SK-N-SH (cell line): ENCODE measurements at regions not wholly inside any gene's neighbourhood (a gene's known extent, or its start where the extent isn't known, plus 50 kb on each side); places are given as distances from the start of the nearest gene placed in this dataset.

ENCODE experiments used
- CTCF ChIA-PET: fragments of 300-600, 350-600 bp; formaldehyde crosslinking; extraction: SDS; loops from one replicate; lab custom pipeline; 2021; lab: Yijun Ruan, JAX
- POLR2A ChIA-PET: fragments of 350-600 bp; sonication (Branson Sonifier 250); formaldehyde crosslinking; extraction: SDS; loops from one replicate; lab custom pipeline; 2020; ENCODE audit warnings: antibody characterized with exemption, inconsistent platforms; lab: Yijun Ruan, JAX
- DNase-seq: peaks from one replicate; pipeline ENCODE4 v3.0.0; 2012
- H2AFZ ChIP-seq: fragments of 200-600 bp; sonication (generic); 2 replicates; pipeline ENCODE4 v1.8.1; 2016; ENCODE audit warnings: antibody characterized with exemption, mild to moderate bottlenecking, low read depth
- H3F3A ChIP-seq: fragments of 200-600 bp; sonication (generic); replicated peaks from 2 replicates; pipeline ENCODE3; 2016; ENCODE audit warnings: antibody characterized with exemption, mild to moderate bottlenecking; ENCODE audit not compliant: insufficient read depth
- H3K27ac ChIP-seq, 2 experiments: fragments of 200-500 bp in 1 of 2; fragments of 200-600 bp in 1 of 2; sonication (Bioruptor generic) in 1 of 2; sonication (generic), shearing (Covaris generic) in 1 of 2; 2 replicates each; pipeline versions ENCODE4 v1.5.1 to v1.6.1; 2014 to 2016; ENCODE audit warnings: low read depth in 2 of 2, inconsistent platforms in 1 of 2, low read length in 1 of 2, mild to moderate bottlenecking in 1 of 2, mixed read lengths in 1 of 2
- H3K27me3 ChIP-seq: fragments of 200-600 bp; sonication (generic), shearing (Covaris generic); 2 replicates; pipeline ENCODE4 v1.6.1; 2016; ENCODE audit warnings: mixed run types; ENCODE audit not compliant: insufficient read depth
- H3K36me3 ChIP-seq, 2 experiments: fragments of 200-500 bp in 1 of 2; fragments of 200-600 bp in 1 of 2; sonication (Bioruptor generic) in 1 of 2; sonication (generic) in 1 of 2; replicated peaks in 1 of 2; 2 replicates each; pipeline versions ENCODE3 to v1.5.1; 2014 to 2016; ENCODE audit warnings: low read length in 1 of 2, mild to moderate bottlenecking in 1 of 2; ENCODE audit not compliant: insufficient read depth in 2 of 2, control insufficient read depth in 1 of 2
- H3K4me1 ChIP-seq, 2 experiments: fragments of 200-500 bp in 1 of 2; fragments of 200-600 bp in 1 of 2; sonication (Bioruptor generic) in 1 of 2; sonication (generic), shearing (Covaris generic) in 1 of 2; 2 replicates each; pipeline versions ENCODE4 v1.5.1 to v1.6.1; 2014 to 2016; ENCODE audit warnings: low read depth in 1 of 2, low read length in 1 of 2, mixed run types in 1 of 2; ENCODE audit not compliant: insufficient read depth in 2 of 2, control insufficient read depth in 1 of 2
- H3K4me2 ChIP-seq: fragments of 200-600 bp; sonication (generic), shearing (Covaris generic); 2 replicates; pipeline ENCODE4 v1.6.1; 2017; ENCODE audit warnings: mixed run types
- H3K4me3 ChIP-seq, 2 experiments: fragments of 200-500 bp in 1 of 2; fragments of 200-600 bp in 1 of 2; sonication (Bioruptor generic) in 1 of 2; sonication (generic), shearing (Covaris generic) in 1 of 2; 2 replicates each; pipeline versions ENCODE4 v1.5.1 to v1.8.1; 2014 to 2016; ENCODE audit warnings: low read depth in 2 of 2, inconsistent platforms in 1 of 2, low read length in 1 of 2, mild to moderate bottlenecking in 1 of 2, mixed read lengths in 1 of 2, moderate library complexity in 1 of 2
- H3K79me2 ChIP-seq: fragments of 200-600 bp; sonication (generic); 2 replicates; pipeline ENCODE4 v1.8.1; 2017; ENCODE audit warnings: mild to moderate bottlenecking; ENCODE audit not compliant: insufficient read depth
- H3K9ac ChIP-seq: fragments of 200-600 bp; sonication (generic); 2 replicates; pipeline ENCODE4 v1.6.1; 2017; ENCODE audit warnings: mixed run types
- H3K9me2 ChIP-seq: fragments of 200-600 bp; sonication (generic); 2 replicates; pipeline ENCODE4 v1.6.1; 2017; ENCODE audit warnings: mixed run types
- H3K9me3 ChIP-seq: fragments of 200-600 bp; sonication (generic); 2 replicates; pipeline ENCODE4 v1.6.1; 2017; ENCODE audit warnings: mixed run types, mild to moderate bottlenecking, moderate library complexity
- H4K20me1 ChIP-seq: fragments of 200-600 bp; sonication (generic); 2 replicates; pipeline ENCODE4 v1.6.1; 2017; ENCODE audit warnings: mild to moderate bottlenecking, mixed run types; ENCODE audit not compliant: insufficient read depth
- ELF1 ChIP-seq: IDR thresholded peaks from 2 replicates; pipeline ENCODE4 v1.4.0; 2012
- EP300 ChIP-seq, 2 experiments: IDR thresholded peaks; 2 replicates each; pipeline versions ENCODE4 v1.4.0 to v1.6.1; 2012; ENCODE audit warnings: borderline replicate concordance in 1 of 2, low read depth in 1 of 2, low read length in 1 of 2
- EZH2phosphoT487 ChIP-seq: fragments of 200-600 bp; sonication (generic); IDR thresholded peaks from 2 replicates; pipeline ENCODE4 v1.6.1; 2017; ENCODE audit warnings: low read depth, mixed run types, mild to moderate bottlenecking, antibody characterized with exemption, moderate library complexity, borderline replicate concordance
- FOSL2 ChIP-seq: IDR thresholded peaks from 2 replicates; pipeline ENCODE4 v1.4.0; 2012; ENCODE audit warnings: low read depth, mild to moderate bottlenecking, moderate library complexity, borderline replicate concordance
- FOXJ3 ChIP-seq: sonication (generic); formaldehyde crosslinking; IDR thresholded peaks from 2 replicates; pipeline ENCODE4 v1.5.1; 2020; ENCODE audit warnings: mild to moderate bottlenecking, missing genetic modification reagents
- FOXM1 ChIP-seq: IDR thresholded peaks from 2 replicates; pipeline ENCODE4 v1.4.0; 2012; ENCODE audit warnings: low read depth, mild to moderate bottlenecking
- GABPA ChIP-seq: IDR thresholded peaks from 2 replicates; pipeline ENCODE4 v1.4.0; 2012; ENCODE audit warnings: low read depth, mild to moderate bottlenecking
- GATA2 ChIP-seq: sonication (generic); formaldehyde crosslinking; IDR thresholded peaks from 2 replicates; pipeline ENCODE4 v1.5.0; 2020; ENCODE audit warnings: mild to moderate bottlenecking, missing genetic modification reagents
- MXI1 ChIP-seq: IDR thresholded peaks from 2 replicates; pipeline ENCODE4 v1.6.1; 2012; ENCODE audit warnings: mild to moderate bottlenecking, low read depth, low read length, improper control_type of control experiment
- NFIC ChIP-seq: IDR thresholded peaks from 2 replicates; pipeline ENCODE4 v1.4.0; 2012; ENCODE audit warnings: borderline replicate concordance
- NRF1 ChIP-seq: IDR thresholded peaks from 2 replicates; pipeline ENCODE4 v1.6.1; 2012; ENCODE audit warnings: low read depth, mild to moderate bottlenecking, low read length
- POLR2AphosphoS5 ChIP-seq: IDR thresholded peaks from 2 replicates; pipeline ENCODE4 v1.6.1; 2012; ENCODE audit warnings: low read depth, low read length
- RAD21 ChIP-seq: IDR thresholded peaks from 2 replicates; pipeline ENCODE4 v1.6.1; 2012; ENCODE audit warnings: mild to moderate bottlenecking, low read length
- RCOR1 ChIP-seq: fragments of 150-350 bp; IDR thresholded peaks from 2 replicates; pipeline ENCODE4 v1.6.1; 2017; ENCODE audit warnings: antibody characterized with exemption, low read length
- SIN3A ChIP-seq: IDR thresholded peaks from 2 replicates; pipeline ENCODE4 v1.6.1; 2012; ENCODE audit warnings: low read depth, mild to moderate bottlenecking, low read length, moderate library complexity, borderline replicate concordance
- SMC3 ChIP-seq: IDR thresholded peaks from 2 replicates; pipeline ENCODE4 v1.6.1; 2012; ENCODE audit warnings: low read depth, low read length, improper control_type of control experiment
- TCF12 ChIP-seq: IDR thresholded peaks from 2 replicates; pipeline ENCODE4 v1.4.0; 2012
- YY1 ChIP-seq: IDR thresholded peaks from 2 replicates; pipeline ENCODE4 v1.4.0; 2012; ENCODE audit warnings: low read depth, mild to moderate bottlenecking
- WGBS: methylation state at CpG from one replicate; pipeline ENCODE4 v1.1.6; 2017; ENCODE audit warnings: low lambda C conversion rate; 5-methylcytosine and 5-hydroxymethylcytosine counted together
- TF ChIP-seq, protein P1 (sequence below): IDR thresholded peaks from 2 replicates; pipeline ENCODE4 v1.4.0; 2012; ENCODE audit warnings: low read depth, borderline replicate concordance
- TF ChIP-seq, protein P2 (sequence below): IDR thresholded peaks from 2 replicates; pipeline ENCODE4 v1.4.0; 2012; ENCODE audit warnings: low read depth
- TF ChIP-seq, protein P3 (sequence below): fragments of 150-350 bp; IDR thresholded peaks from 2 replicates; pipeline ENCODE4 v1.6.1; 2017; ENCODE audit warnings: antibody characterized with exemption, low read length, low read depth, borderline replicate concordance
- TF ChIP-seq, protein P4 (sequence below): IDR thresholded peaks from 2 replicates; pipeline ENCODE4 v1.6.1; 2012; ENCODE audit warnings: mild to moderate bottlenecking, low read depth, low read length, moderate library complexity

DNA sequence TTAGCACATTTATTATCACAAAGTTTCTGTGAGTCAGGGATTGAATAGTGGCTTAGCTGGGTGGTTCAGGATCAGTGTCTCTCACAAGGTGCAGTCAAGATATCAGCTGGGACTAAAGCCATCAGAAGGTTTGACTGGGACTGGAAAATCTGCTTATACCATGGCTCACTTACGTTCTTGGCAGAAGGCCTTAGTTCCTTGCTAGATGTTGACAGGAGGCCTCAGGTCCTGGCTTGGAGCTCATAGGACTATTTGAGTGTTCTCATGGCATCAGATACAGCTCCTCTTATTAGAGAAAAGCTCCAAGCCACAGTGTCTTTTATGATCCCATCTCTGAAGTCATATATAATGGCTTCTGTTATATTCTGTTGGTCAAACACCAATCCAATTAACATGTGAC, 127.3 kb downstream of the SLC6A15 start:
- Histone ChIP-seq H3K27me3 (no peaks in the 10 kb centered on the region), H3K79me2 (no peaks in the 10 kb centered on the region), H3K4me2 (no peak overlapping the region), H3K27ac (no peak overlapping the region), H3K36me3 (no peaks in the 10 kb centered on the region), H3K4me1 (peaks cover 0 to 8% of the 10 kb centered on the region in 2 experiments; a peak in 1 of 4 replicates), H4K20me1 (no peaks in the 10 kb centered on the region), H3K9ac (no peak overlapping the region), H3F3A (no peaks in the 10 kb centered on the region), H2AFZ (no peak overlapping the region), H3K9me2 (no peaks in the 10 kb centered on the region), H3K4me3 (no peak overlapping the region), H3K9me3 (no peaks in the 10 kb centered on the region)
- TF ChIP-seq YY1 = no peak
- no peak for TF ChIP-seq GATA2 (CRISPR knock-in tag)
- no peak for TF ChIP-seq SMC3
- TF ChIP-seq FOXJ3 (CRISPR knock-in tag) = no peak
- no peak for TF ChIP-seq FOXM1
- no peak for TF ChIP-seq ELF1
- no peak for DNase-seq
- no CpG with 5 or more reads among the region's 1 CpG for WGBS
- ChIA-PET CTCF (no interaction called here), POLR2A (no interaction called here)

DNA sequence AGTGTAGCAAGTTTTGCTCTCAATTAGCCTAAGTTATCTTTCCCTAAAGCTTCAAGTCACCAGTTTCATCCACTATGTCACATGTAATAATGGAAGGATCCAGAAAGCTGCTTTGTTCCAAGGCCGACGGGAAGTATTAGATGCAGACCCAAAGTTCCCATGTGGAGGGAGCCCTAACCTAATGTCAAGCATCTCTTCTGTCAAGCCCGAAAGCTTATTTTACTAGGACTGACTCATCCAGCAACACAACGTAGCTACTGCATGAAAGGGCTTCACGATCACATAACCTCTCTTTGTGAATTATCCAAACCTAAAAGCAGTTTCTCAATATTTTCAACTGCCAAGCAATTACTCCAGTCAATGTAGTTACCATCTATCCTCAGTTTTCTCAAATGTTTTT, 133.4 kb downstream of the SLC6A15 start:
- Histone ChIP-seq H3K4me1 (no peaks in the 10 kb centered on the region), H3K36me3 (no peaks in the 10 kb centered on the region), H3K9me2 (no peaks in the 10 kb centered on the region), H3K79me2 (no peaks in the 10 kb centered on the region), H3F3A (no peaks in the 10 kb centered on the region), H3K27me3 (no peaks in the 10 kb centered on the region), H3K9ac (no peak overlapping the region), H2AFZ (0 out of 2 replicates have a peak overlapping the region, but pooled peaks have one; percentile 18), H4K20me1 (no peaks in the 10 kb centered on the region), H3K4me2 (no peak overlapping the region), H3K4me3 (no peak overlapping the region)
- WGBS = 84% methylated on average over 5 of the region's 5 CpGs
- POLR2A ChIA-PET = no interaction called here
- no peak for DNase-seq
- TF ChIP-seq, protein P1, sequence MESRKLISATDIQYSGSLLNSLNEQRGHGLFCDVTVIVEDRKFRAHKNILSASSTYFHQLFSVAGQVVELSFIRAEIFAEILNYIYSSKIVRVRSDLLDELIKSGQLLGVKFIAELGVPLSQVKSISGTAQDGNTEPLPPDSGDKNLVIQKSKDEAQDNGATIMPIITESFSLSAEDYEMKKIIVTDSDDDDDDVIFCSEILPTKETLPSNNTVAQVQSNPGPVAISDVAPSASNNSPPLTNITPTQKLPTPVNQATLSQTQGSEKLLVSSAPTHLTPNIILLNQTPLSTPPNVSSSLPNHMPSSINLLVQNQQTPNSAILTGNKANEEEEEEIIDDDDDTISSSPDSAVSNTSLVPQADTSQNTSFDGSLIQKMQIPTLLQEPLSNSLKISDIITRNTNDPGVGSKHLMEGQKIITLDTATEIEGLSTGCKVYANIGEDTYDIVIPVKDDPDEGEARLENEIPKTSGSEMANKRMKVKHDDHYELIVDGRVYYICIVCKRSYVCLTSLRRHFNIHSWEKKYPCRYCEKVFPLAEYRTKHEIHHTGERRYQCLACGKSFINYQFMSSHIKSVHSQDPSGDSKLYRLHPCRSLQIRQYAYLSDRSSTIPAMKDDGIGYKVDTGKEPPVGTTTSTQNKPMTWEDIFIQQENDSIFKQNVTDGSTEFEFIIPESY = no peak
- no peak for TF ChIP-seq NRF1
- TF ChIP-seq NFIC = no peak
- no peak for TF ChIP-seq ELF1
- TF ChIP-seq, protein P2, sequence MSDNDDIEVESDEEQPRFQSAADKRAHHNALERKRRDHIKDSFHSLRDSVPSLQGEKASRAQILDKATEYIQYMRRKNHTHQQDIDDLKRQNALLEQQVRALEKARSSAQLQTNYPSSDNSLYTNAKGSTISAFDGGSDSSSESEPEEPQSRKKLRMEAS = no peak
- no peak for TF ChIP-seq FOXJ3 (CRISPR knock-in tag)
- TF ChIP-seq POLR2AphosphoS5 = no peak
- no peak for TF ChIP-seq GABPA
- no peak for TF ChIP-seq GATA2 (CRISPR knock-in tag)
- TF ChIP-seq RAD21 = no peak
- TF ChIP-seq EZH2phosphoT487 = no peak
- TF ChIP-seq, protein P3, sequence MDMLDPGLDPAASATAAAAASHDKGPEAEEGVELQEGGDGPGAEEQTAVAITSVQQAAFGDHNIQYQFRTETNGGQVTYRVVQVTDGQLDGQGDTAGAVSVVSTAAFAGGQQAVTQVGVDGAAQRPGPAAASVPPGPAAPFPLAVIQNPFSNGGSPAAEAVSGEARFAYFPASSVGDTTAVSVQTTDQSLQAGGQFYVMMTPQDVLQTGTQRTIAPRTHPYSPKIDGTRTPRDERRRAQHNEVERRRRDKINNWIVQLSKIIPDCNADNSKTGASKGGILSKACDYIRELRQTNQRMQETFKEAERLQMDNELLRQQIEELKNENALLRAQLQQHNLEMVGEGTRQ = no peak
- TF ChIP-seq, protein P4, sequence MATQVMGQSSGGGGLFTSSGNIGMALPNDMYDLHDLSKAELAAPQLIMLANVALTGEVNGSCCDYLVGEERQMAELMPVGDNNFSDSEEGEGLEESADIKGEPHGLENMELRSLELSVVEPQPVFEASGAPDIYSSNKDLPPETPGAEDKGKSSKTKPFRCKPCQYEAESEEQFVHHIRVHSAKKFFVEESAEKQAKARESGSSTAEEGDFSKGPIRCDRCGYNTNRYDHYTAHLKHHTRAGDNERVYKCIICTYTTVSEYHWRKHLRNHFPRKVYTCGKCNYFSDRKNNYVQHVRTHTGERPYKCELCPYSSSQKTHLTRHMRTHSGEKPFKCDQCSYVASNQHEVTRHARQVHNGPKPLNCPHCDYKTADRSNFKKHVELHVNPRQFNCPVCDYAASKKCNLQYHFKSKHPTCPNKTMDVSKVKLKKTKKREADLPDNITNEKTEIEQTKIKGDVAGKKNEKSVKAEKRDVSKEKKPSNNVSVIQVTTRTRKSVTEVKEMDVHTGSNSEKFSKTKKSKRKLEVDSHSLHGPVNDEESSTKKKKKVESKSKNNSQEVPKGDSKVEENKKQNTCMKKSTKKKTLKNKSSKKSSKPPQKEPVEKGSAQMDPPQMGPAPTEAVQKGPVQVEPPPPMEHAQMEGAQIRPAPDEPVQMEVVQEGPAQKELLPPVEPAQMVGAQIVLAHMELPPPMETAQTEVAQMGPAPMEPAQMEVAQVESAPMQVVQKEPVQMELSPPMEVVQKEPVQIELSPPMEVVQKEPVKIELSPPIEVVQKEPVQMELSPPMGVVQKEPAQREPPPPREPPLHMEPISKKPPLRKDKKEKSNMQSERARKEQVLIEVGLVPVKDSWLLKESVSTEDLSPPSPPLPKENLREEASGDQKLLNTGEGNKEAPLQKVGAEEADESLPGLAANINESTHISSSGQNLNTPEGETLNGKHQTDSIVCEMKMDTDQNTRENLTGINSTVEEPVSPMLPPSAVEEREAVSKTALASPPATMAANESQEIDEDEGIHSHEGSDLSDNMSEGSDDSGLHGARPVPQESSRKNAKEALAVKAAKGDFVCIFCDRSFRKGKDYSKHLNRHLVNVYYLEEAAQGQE = no peak
- TF ChIP-seq RCOR1 = no peak
- no peak for TF ChIP-seq TCF12
- no peak for TF ChIP-seq MXI1
- TF ChIP-seq SIN3A = no peak
- TF ChIP-seq FOSL2 = no peak
- TF ChIP-seq EP300 (IDR thresholded peaks at IDR 0.05; ENCODE audit: borderline replicate concordance in 1 of 2, low read depth in 1 of 2, low read length in 1 of 2) = no peak
- TF ChIP-seq, all 33 proteins: peak for 0
- no peak overlapping the region for H3K27ac ChIP-seq
- CTCF ChIA-PET = no interaction called here
- H3K9me3 ChIP-seq = no peaks in the 10 kb centered on the region
